ENCODE measurements at regions not wholly inside any gene's neighbourhood (a gene's known extent, or its start where the extent isn't known, plus 50 kb on each side); places are given as distances from the start of the nearest gene placed in this dataset.

DNA sequence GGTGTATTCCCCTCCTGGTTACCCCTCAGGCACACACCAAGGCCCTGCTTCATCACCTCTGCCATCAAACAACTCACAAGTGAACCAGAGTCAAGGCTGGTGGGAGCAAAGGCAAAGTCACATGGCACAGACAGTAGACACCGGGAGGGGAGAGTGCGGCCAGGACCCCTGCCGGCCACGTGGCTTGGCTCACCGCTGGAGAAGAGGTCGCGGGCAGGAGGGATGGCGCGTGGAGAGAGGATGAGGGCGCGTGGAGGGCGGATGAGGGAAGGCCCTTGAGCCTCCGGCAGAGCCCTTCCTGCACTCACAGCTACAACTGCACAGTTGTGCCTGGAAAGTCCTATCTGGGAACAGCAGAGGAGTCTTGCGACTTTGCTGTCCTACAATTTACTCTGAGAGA, 104.2 kb upstream of the ADRA2C start:
- BruUV-seq (replicated peaks) = no TSS peak
- Histone ChIP-seq H3K4me3 (replicated peaks in 1 of 3; ENCODE audit: insufficient read depth in 1 of 3, low read depth in 2 of 3, low read length in 3 of 3) (no peak overlapping the region), H3K9me3 (ENCODE audit: low read length) (peaks cover 3% of the 10 kb centered on the region), H3K9ac (ENCODE audit: insufficient read depth, low read depth, low read length) (no peak overlapping the region), H3K27me3 (ENCODE audit: control insufficient read depth in 1 of 2, insufficient read depth in 2 of 2, low read length in 2 of 2) (peaks cover 8 to 75% of the 10 kb centered on the region in 2 experiments), H3K27ac (ENCODE audit: extremely low read length, insufficient read depth, low read length) (no peak overlapping the region), H4K20me1 (ENCODE audit: insufficient read depth, low read length) (no peaks in the 10 kb centered on the region), H2AFZ (ENCODE audit: low read length) (no peak overlapping the region), H3K4me2 (ENCODE audit: low read depth, low read length) (no peak overlapping the region), H3K36me3 (replicated peaks in 1 of 2; ENCODE audit: control insufficient read depth in 1 of 2, insufficient read depth in 2 of 2, low read length in 2 of 2) (no peaks in the 10 kb centered on the region), H3K79me2 (ENCODE audit: insufficient read depth, low read length) (no peaks in the 10 kb centered on the region), H3K4me1 (ENCODE audit: insufficient read depth, low read length) (no peaks in the 10 kb centered on the region)
- in situ Hi-C loops (cut with HindIII; ENCODE audit: extremely low pct_ligation_motif_present, low pct_unique_long_range_greater_than_20kb) = no loop called here
- TF ChIP-seq, protein P1, sequence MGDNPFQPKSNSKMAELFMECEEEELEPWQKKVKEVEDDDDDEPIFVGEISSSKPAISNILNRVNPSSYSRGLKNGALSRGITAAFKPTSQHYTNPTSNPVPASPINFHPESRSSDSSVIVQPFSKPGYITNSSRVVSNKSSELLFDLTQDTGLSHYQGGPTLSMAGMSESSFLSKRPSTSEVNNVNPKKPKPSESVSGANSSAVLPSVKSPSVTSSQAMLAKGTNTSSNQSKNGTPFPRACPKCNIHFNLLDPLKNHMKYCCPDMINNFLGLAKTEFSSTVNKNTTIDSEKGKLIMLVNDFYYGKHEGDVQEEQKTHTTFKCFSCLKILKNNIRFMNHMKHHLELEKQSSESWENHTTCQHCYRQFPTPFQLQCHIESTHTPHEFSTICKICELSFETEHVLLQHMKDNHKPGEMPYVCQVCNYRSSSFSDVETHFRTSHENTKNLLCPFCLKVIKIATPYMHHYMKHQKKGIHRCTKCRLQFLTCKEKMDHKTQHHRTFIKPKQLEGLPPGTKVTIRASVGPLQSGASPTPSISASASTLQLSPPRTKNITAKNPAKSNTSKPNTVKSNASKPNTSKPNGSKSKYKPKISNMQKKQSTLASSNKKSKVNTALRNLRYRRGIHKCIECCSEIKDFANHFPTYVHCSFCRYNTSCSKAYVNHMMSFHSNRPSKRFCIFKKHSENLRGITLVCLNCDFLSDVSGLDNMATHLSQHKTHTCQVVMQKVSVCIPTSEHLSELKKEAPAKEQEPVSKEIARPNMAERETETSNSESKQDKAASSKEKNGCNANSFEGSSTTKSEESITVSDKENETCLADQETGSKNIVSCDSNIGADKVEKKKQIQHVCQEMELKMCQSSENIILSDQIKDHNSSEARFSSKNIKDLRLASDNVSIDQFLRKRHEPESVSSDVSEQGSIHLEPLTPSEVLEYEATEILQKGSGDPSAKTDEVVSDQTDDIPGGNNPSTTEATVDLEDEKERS (CRISPR knock-in tag; IDR thresholded peaks at IDR 0.05) = no peak
- TF ChIP-seq CHD2 (IDR thresholded peaks at IDR 0.05; ENCODE audit: low read depth, low read length) = no peak
- TF ChIP-seq, protein P2, sequence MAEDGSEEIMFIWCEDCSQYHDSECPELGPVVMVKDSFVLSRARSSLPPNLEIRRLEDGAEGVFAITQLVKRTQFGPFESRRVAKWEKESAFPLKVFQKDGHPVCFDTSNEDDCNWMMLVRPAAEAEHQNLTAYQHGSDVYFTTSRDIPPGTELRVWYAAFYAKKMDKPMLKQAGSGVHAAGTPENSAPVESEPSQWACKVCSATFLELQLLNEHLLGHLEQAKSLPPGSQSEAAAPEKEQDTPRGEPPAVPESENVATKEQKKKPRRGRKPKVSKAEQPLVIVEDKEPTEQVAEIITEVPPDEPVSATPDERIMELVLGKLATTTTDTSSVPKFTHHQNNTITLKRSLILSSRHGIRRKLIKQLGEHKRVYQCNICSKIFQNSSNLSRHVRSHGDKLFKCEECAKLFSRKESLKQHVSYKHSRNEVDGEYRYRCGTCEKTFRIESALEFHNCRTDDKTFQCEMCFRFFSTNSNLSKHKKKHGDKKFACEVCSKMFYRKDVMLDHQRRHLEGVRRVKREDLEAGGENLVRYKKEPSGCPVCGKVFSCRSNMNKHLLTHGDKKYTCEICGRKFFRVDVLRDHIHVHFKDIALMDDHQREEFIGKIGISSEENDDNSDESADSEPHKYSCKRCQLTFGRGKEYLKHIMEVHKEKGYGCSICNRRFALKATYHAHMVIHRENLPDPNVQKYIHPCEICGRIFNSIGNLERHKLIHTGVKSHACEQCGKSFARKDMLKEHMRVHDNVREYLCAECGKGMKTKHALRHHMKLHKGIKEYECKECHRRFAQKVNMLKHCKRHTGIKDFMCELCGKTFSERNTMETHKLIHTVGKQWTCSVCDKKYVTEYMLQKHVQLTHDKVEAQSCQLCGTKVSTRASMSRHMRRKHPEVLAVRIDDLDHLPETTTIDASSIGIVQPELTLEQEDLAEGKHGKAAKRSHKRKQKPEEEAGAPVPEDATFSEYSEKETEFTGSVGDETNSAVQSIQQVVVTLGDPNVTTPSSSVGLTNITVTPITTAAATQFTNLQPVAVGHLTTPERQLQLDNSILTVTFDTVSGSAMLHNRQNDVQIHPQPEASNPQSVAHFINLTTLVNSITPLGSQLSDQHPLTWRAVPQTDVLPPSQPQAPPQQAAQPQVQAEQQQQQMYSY (CRISPR knock-in tag; IDR thresholded peaks at IDR 0.05) = no peak
- DNase-seq (ENCODE audit: low spot score) (no peak), ATAC-seq (no peak), FAIRE-seq (no peak)
- ChIA-PET CTCF (ENCODE audit: low intra/inter-chr PET ratio, low total read pairs) (no interaction called here), POLR2A (no interaction called here)
- intact Hi-C loops (cut with micrococcal nuclease; ENCODE audit: unreplicated experiment) = no loop called here
- 65% methylated on average over 14 of the region's 14 CpGs for WGBS (ENCODE audit: low lambda C conversion rate)
